ENCODE measurements at regions not wholly inside any gene's neighbourhood (a gene's known extent, or its start where the extent isn't known, plus 50 kb on each side); places are given as distances from the start of the nearest gene placed in this dataset.

DNA sequence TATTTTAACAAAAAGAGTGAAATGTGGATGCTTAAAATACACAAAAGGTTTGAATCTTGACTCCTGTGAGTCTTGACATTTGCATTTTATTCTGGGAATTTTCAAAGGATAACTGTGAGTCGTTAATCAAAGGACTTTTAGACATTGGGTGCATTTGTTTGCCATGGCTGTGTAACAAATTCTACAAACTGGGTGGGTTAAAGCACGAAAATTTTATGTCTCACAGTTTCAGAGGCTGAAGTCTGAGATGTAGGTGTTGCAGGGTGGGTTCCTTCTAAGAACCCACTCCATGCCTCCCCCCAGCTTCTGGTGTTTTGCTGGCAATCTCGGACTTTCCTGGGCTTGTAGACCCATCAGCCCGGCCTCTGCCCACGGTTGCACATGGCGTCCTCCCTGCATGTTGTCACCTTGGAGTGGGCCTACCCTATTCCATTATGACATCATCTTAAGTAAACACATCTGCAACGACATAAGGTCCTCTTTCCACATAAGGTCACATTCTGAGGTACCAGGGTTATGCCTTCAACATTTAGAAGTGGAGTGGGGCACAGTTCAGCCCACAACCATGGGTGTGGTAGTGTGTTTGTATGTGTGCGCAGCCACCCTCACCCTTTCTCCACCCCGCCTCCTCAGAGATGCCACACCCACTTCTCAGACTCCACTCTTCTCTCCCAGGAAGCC lies 113.1 kb downstream of the FOXA2 start:
- no peaks in the 10 kb centered on the region for H3F3A ChIP-seq (ENCODE audit: insufficient read depth)
- H3K4me3 ChIP-seq (ENCODE audit: insufficient read depth, low read length, poor library complexity, severe bottlenecking), result no peak overlapping the region
- H3K9me2 ChIP-seq (replicated peaks; ENCODE audit: insufficient read depth, low read length), result no peaks in the 10 kb centered on the region
- H3K9me3 ChIP-seq (ENCODE audit: insufficient read depth, low read length), result no peaks in the 10 kb centered on the region; the same call in 1 of the 2 replicates
- no peak overlapping the region for H3K4me2 ChIP-seq (ENCODE audit: low read depth, low read length, poor library complexity, severe bottlenecking)
- H2AFZ ChIP-seq (ENCODE audit: low read depth, low read length, severe bottlenecking), result no peak overlapping the region
- H3K27me3 ChIP-seq (ENCODE audit: low read length), result no peaks in the 10 kb centered on the region
- TF ChIP-seq EZH2phosphoT487 (conservative IDR thresholded peaks at IDR 0.05; ENCODE audit: low read length), result no peak
- TF ChIP-seq CTCF (IDR thresholded peaks at IDR 0.05; ENCODE audit: insufficient read depth, low read length, poor library complexity, severe bottlenecking), result no peak
- no peaks in the 10 kb centered on the region for H4K20me1 ChIP-seq (ENCODE audit: low read depth, low read length)
- no peaks in the 10 kb centered on the region for H3K36me3 ChIP-seq (ENCODE audit: low read length)
- H3K79me2 ChIP-seq (ENCODE audit: insufficient read depth, low read length), result no peaks in the 10 kb centered on the region
- H3K9ac ChIP-seq (ENCODE audit: low read length), result no peak overlapping the region
- H3K27ac ChIP-seq (ENCODE audit: low read depth, low read length), result no peak overlapping the region

DNA sequence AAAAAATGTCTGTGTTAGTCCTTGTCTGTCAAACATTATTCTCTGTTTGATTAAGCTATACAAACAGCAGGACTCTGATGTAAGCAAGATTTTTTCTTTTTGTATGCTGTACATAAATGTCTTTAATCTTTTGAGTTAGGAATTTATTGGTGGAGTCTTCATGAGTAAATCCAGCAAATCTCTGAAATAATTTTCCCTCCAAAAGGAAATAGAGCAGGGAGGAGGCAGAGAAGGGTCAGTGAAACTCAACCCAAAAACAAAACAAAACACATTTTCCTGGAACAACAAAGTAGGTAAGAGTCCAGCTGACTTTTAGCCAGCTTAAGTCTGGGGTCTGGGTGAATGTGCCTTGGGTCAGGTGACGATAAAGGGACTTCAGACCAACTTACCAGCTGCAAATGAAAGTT lies 113.7 kb downstream of the FOXA2 start:
- Histone ChIP-seq H3K4me3 (ENCODE audit: insufficient read depth, low read length, poor library complexity, severe bottlenecking) (no peak overlapping the region), H3K27ac (ENCODE audit: low read depth, low read length) (no peak overlapping the region), H3K9ac (ENCODE audit: low read length) (no peak overlapping the region)

DNA sequence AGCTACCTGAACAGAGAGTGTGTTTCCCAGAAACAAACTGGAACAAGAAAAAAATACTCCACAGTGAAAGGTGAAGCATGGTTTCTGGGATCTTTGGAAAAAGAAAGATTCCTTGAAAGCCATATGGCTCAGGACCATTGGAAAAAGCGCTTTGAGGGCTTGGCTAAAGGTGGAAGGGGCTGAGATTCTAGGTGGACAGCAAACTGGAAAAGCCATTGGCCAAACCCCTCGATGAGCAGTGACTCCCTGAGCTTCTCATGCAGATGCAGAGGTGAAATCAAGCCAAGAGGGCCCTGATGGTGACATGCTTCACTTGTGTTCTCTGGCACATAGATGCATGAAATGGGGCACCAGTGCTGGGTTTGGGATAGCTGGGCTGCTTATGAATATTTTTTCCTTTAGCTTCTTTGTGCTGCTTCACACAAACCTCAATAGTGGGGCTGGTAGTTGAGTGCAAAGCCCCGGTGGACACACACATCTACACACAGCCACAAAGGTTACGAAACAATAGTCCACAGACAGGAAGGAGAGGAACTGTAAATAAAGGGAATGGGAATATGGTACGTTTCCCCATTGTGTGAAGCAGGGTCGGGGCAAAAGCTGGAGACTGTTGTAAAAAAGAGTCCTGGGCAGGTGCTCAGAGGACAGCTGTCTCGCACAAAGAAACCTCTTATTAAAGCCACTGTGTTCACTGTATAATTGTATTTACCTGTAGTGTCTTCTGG lies 117.8 kb downstream of the FOXA2 start:
- no peaks in the 10 kb centered on the region for H3K36me3 ChIP-seq (ENCODE audit: low read length)

More for the DNA sequence above, 113.7 kb downstream of the FOXA2 start:
- Histone ChIP-seq H3K4me2 (ENCODE audit: low read depth, low read length, poor library complexity, severe bottlenecking) (no peak overlapping the region), H3K79me2 (ENCODE audit: insufficient read depth, low read length) (no peaks in the 10 kb centered on the region), H3K36me3 (ENCODE audit: low read length) (no peaks in the 10 kb centered on the region), H3K27me3 (ENCODE audit: low read length) (no peaks in the 10 kb centered on the region), H2AFZ (ENCODE audit: low read depth, low read length, severe bottlenecking) (no peak overlapping the region), H4K20me1 (ENCODE audit: low read depth, low read length) (no peaks in the 10 kb centered on the region), H3K9me2 (replicated peaks; ENCODE audit: insufficient read depth, low read length) (no peaks in the 10 kb centered on the region), H3F3A (ENCODE audit: insufficient read depth) (no peaks in the 10 kb centered on the region), H3K9me3 (ENCODE audit: insufficient read depth, low read length) (no peaks in the 10 kb centered on the region; the same call in 1 of the 2 replicates)
- TF ChIP-seq EZH2phosphoT487 (conservative IDR thresholded peaks at IDR 0.05; ENCODE audit: low read length) (no peak), CTCF (IDR thresholded peaks at IDR 0.05; ENCODE audit: insufficient read depth, low read length, poor library complexity, severe bottlenecking) (no peak)

More for the DNA sequence above, 117.8 kb downstream of the FOXA2 start:
- H3K9me3 ChIP-seq (ENCODE audit: insufficient read depth, low read length), result no peaks in the 10 kb centered on the region
- no peaks in the 10 kb centered on the region for H3K79me2 ChIP-seq (ENCODE audit: insufficient read depth, low read length)
- TF ChIP-seq EZH2phosphoT487 (conservative IDR thresholded peaks at IDR 0.05; ENCODE audit: low read length) (no peak), CTCF (IDR thresholded peaks at IDR 0.05; ENCODE audit: insufficient read depth, low read length, poor library complexity, severe bottlenecking) (no peak)
- H3K27me3 ChIP-seq (ENCODE audit: low read length), result no peaks in the 10 kb centered on the region
- H3K4me2 ChIP-seq (ENCODE audit: low read depth, low read length, poor library complexity, severe bottlenecking), result no peak overlapping the region
- H3K9ac ChIP-seq (ENCODE audit: low read length), result no peak overlapping the region
- no peak overlapping the region for H2AFZ ChIP-seq (ENCODE audit: low read depth, low read length, severe bottlenecking)
- no peaks in the 10 kb centered on the region for H4K20me1 ChIP-seq (ENCODE audit: low read depth, low read length)
- no peaks in the 10 kb centered on the region for H3F3A ChIP-seq (ENCODE audit: insufficient read depth)
- H3K27ac ChIP-seq (ENCODE audit: low read depth, low read length), result no peak overlapping the region
- no peak overlapping the region for H3K4me3 ChIP-seq (ENCODE audit: insufficient read depth, low read length, poor library complexity, severe bottlenecking)
- H3K9me2 ChIP-seq (replicated peaks; ENCODE audit: insufficient read depth, low read length), result 0 out of 2 replicates have a peak, but pooled peaks cover 4% of the 10 kb centered on the region
